ENCODE measurements at regions not wholly inside any gene's neighbourhood (a gene's known extent, or its start where the extent isn't known, plus 50 kb on each side); places are given as distances from the start of the nearest gene placed in this dataset.

DNA sequence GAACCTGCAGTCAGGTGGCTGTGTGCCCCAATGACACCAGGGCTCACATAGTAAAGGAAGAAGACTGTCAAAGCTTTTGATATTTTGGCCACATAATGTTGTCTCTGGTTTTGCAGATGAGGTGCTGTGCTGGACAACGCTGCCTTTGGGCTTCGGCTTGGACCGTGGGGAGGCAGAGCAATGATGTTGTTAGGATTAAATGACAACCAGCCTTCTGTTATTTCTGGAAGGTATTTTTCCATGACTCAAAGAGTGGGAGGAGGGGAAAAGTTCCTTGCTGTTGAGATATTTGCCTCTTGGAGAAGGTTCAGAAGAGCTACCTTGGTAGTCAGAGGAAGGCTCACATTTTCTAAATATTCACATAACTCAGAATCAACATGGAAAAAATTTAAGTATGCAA lies 187.3 kb upstream of the GALNT2 start:
- Histone ChIP-seq H3K4me3 (ENCODE audit: low read depth in 1 of 3, low read length in 3 of 3) (no peak overlapping the region), H3K9me3 (ENCODE audit: control insufficient read depth in 4 of 4, low read length in 3 of 4) (no peaks in the 10 kb centered on the region), H3K9ac (ENCODE audit: low read depth in 1 of 2, low read length in 2 of 2) (no peak overlapping the region), H3K27me3 (ENCODE audit: control insufficient read depth in 4 of 4, insufficient read depth in 4 of 4, low read length in 3 of 4) (peaks cover 0 to 2% (median 0%) of the 10 kb centered on the region in 4 donors), H3K27ac (ENCODE audit: low read depth in 1 of 2, low read length in 2 of 2) (no peak overlapping the region), H3K36me3 (ENCODE audit: control insufficient read depth in 4 of 4, insufficient read depth in 3 of 4, low read depth in 1 of 4, low read length in 3 of 4) (no peaks in the 10 kb centered on the region), H3K4me1 (ENCODE audit: control insufficient read depth in 4 of 4, insufficient read depth in 4 of 4, low read length in 3 of 4) (peaks cover 0 to 4% (median 3%) of the 10 kb centered on the region in 4 donors)
- no peak for DNase-seq (ENCODE audit: low spot score)
- TF ChIP-seq FOXA1 (IDR thresholded peaks at IDR 0.05) (no peak), JUND (IDR thresholded peaks at IDR 0.05) (no peak), NR2F2 (IDR thresholded peaks at IDR 0.05) (no peak), YY1 (IDR thresholded peaks at IDR 0.05) (no peak), RXRA (IDR thresholded peaks at IDR 0.05) (no peak), HNF4A (conservative IDR thresholded peaks at IDR 0.05) (no peak), FOXA2 (IDR thresholded peaks at IDR 0.05) (no peak), GABPA (IDR thresholded peaks at IDR 0.05 in 1 of 2, conservative IDR thresholded peaks at IDR 0.05 in 1 of 2) (no peak), EGR1 (IDR thresholded peaks at IDR 0.05; ENCODE audit: low read depth in 2 of 2) (no peak), RAD21 (IDR thresholded peaks at IDR 0.05) (no peak), SP1 (IDR thresholded peaks at IDR 0.05) (no peak), HNF4G (IDR thresholded peaks at IDR 0.05) (no peak), TAF1 (conservative IDR thresholded peaks at IDR 0.05) (no peak)
- TF ChIP-seq, protein P1, sequence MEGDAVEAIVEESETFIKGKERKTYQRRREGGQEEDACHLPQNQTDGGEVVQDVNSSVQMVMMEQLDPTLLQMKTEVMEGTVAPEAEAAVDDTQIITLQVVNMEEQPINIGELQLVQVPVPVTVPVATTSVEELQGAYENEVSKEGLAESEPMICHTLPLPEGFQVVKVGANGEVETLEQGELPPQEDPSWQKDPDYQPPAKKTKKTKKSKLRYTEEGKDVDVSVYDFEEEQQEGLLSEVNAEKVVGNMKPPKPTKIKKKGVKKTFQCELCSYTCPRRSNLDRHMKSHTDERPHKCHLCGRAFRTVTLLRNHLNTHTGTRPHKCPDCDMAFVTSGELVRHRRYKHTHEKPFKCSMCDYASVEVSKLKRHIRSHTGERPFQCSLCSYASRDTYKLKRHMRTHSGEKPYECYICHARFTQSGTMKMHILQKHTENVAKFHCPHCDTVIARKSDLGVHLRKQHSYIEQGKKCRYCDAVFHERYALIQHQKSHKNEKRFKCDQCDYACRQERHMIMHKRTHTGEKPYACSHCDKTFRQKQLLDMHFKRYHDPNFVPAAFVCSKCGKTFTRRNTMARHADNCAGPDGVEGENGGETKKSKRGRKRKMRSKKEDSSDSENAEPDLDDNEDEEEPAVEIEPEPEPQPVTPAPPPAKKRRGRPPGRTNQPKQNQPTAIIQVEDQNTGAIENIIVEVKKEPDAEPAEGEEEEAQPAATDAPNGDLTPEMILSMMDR (IDR thresholded peaks at IDR 0.05; ENCODE audit: low read depth, low read length, missing input control): no peak
- TF ChIP-seq, protein P2, sequence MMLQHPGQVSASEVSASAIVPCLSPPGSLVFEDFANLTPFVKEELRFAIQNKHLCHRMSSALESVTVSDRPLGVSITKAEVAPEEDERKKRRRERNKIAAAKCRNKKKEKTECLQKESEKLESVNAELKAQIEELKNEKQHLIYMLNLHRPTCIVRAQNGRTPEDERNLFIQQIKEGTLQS (IDR thresholded peaks at IDR 0.05): no peak
- TF ChIP-seq, protein P3, sequence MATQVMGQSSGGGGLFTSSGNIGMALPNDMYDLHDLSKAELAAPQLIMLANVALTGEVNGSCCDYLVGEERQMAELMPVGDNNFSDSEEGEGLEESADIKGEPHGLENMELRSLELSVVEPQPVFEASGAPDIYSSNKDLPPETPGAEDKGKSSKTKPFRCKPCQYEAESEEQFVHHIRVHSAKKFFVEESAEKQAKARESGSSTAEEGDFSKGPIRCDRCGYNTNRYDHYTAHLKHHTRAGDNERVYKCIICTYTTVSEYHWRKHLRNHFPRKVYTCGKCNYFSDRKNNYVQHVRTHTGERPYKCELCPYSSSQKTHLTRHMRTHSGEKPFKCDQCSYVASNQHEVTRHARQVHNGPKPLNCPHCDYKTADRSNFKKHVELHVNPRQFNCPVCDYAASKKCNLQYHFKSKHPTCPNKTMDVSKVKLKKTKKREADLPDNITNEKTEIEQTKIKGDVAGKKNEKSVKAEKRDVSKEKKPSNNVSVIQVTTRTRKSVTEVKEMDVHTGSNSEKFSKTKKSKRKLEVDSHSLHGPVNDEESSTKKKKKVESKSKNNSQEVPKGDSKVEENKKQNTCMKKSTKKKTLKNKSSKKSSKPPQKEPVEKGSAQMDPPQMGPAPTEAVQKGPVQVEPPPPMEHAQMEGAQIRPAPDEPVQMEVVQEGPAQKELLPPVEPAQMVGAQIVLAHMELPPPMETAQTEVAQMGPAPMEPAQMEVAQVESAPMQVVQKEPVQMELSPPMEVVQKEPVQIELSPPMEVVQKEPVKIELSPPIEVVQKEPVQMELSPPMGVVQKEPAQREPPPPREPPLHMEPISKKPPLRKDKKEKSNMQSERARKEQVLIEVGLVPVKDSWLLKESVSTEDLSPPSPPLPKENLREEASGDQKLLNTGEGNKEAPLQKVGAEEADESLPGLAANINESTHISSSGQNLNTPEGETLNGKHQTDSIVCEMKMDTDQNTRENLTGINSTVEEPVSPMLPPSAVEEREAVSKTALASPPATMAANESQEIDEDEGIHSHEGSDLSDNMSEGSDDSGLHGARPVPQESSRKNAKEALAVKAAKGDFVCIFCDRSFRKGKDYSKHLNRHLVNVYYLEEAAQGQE (IDR thresholded peaks at IDR 0.05): no peak
- TF ChIP-seq, protein P4, sequence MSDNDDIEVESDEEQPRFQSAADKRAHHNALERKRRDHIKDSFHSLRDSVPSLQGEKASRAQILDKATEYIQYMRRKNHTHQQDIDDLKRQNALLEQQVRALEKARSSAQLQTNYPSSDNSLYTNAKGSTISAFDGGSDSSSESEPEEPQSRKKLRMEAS (IDR thresholded peaks at IDR 0.05): no peak
- TF ChIP-seq, protein P5, sequence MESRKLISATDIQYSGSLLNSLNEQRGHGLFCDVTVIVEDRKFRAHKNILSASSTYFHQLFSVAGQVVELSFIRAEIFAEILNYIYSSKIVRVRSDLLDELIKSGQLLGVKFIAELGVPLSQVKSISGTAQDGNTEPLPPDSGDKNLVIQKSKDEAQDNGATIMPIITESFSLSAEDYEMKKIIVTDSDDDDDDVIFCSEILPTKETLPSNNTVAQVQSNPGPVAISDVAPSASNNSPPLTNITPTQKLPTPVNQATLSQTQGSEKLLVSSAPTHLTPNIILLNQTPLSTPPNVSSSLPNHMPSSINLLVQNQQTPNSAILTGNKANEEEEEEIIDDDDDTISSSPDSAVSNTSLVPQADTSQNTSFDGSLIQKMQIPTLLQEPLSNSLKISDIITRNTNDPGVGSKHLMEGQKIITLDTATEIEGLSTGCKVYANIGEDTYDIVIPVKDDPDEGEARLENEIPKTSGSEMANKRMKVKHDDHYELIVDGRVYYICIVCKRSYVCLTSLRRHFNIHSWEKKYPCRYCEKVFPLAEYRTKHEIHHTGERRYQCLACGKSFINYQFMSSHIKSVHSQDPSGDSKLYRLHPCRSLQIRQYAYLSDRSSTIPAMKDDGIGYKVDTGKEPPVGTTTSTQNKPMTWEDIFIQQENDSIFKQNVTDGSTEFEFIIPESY (IDR thresholded peaks at IDR 0.05): no peak
- WGBS: 93% methylated on average over 3 of the region's 3 CpGs

Data from liver (tissue), 8 donors.